WTC11 (cell line): ENCODE measurements at regions not wholly inside any gene's neighbourhood (a gene's known extent, or its start where the extent isn't known, plus 50 kb on each side); places are given as distances from the start of the nearest gene placed in this dataset.

Experiments
- ATAC-seq: fragments of 200-7000 bp; cut with Tn5 transposase; 2 replicates; pipeline ENCODE4 v1.10.0; 2021; ENCODE audit warnings: mild to moderate bottlenecking, moderate library complexity
- CTCF ChIA-PET: fragments of 300-600 bp; sonication (Branson Sonifier 250); formaldehyde crosslinking; loops from one replicate; lab custom pipeline; 2021; ENCODE audit warnings: antibody characterized with exemption; lab: Charles Lee
- POLR2A ChIA-PET: fragments of 350-600 bp; sonication (Branson Sonifier 250); formaldehyde crosslinking; loops from one replicate; lab custom pipeline; 2021; ENCODE audit warnings: antibody characterized with exemption; lab: Charles Lee
- DNase-seq: peaks from one replicate; pipeline ENCODE4 v3.0.0; 2021; ENCODE audit warnings: low spot score
- H3K27ac Mint-ChIP-seq: 2 replicates; pipeline ENCODE4 v1.8.0; 2021; ENCODE audit warnings: mixed read lengths
- H3K27me3 Mint-ChIP-seq: 2 replicates; pipeline ENCODE4 v1.8.0; 2021; ENCODE audit warnings: low read depth, mild to moderate bottlenecking, moderate library complexity, mixed read lengths
- H3K36me3 Mint-ChIP-seq: 2 replicates; pipeline ENCODE4 v1.8.0; 2021; ENCODE audit warnings: mixed read lengths
- H3K4me1 Mint-ChIP-seq: 2 replicates; pipeline ENCODE4 v1.8.0; 2022; ENCODE audit warnings: mixed read lengths
- H3K4me3 Mint-ChIP-seq: 2 replicates; pipeline ENCODE4 v1.8.0; 2021; ENCODE audit warnings: mild to moderate bottlenecking, moderate library complexity, mixed read lengths
- H3K9me3 Mint-ChIP-seq: 2 replicates; pipeline ENCODE4 v1.8.0; 2021; ENCODE audit warnings: mixed read lengths
- ARID4B ChIP-seq: sonication (generic); formaldehyde crosslinking; IDR thresholded peaks from 2 replicates; pipeline ENCODE4 v1.8.0; 2023; ENCODE audit warnings: missing genetic modification reagents, mild to moderate bottlenecking, borderline replicate concordance
- ATF1 ChIP-seq: sonication (generic); formaldehyde crosslinking; IDR thresholded peaks from 2 replicates; pipeline ENCODE4 v1.8.1; 2023; ENCODE audit warnings: mild to moderate bottlenecking, moderate library complexity, missing genetic modification reagents
- CREM ChIP-seq: sonication (generic); formaldehyde crosslinking; IDR thresholded peaks from 2 replicates; pipeline ENCODE4 v1.8.1; 2022; ENCODE audit warnings: mild to moderate bottlenecking, missing genetic modification reagents, moderate library complexity
- CTCF ChIP-seq: fragments of 200-600 bp; IDR thresholded peaks from 2 replicates; pipeline ENCODE4 v1.8.0; 2022; ENCODE audit warnings: antibody characterized with exemption
- EMX1 ChIP-seq: fragments of 250-450 bp; sonication (Bioruptor Pico); IDR thresholded peaks from 2 replicates; pipeline ENCODE4 v1.8.0; 2021; ENCODE audit warnings: mild to moderate bottlenecking
- ETV6 ChIP-seq: sonication (generic); formaldehyde crosslinking; IDR thresholded peaks from 2 replicates; pipeline ENCODE4 v1.8.1; 2022; ENCODE audit warnings: mild to moderate bottlenecking, missing genetic modification reagents
- FOXJ3 ChIP-seq: sonication (generic); formaldehyde crosslinking; IDR thresholded peaks from 2 replicates; pipeline ENCODE4 v1.9.0; 2021; ENCODE audit warnings: missing genetic modification reagents, mild to moderate bottlenecking, borderline replicate concordance
- GABPB1 ChIP-seq: sonication (generic); formaldehyde crosslinking; IDR thresholded peaks from 2 replicates; pipeline ENCODE4 v1.8.1; 2023; ENCODE audit warnings: mild to moderate bottlenecking, missing genetic modification reagents
- GTF2I ChIP-seq: fragments of 250-450 bp; sonication (Bioruptor Pico); conservative IDR thresholded peaks from 2 replicates; pipeline ENCODE4 v1.4.0; 2021; ENCODE audit warnings: mild to moderate bottlenecking
- IRF1 ChIP-seq: sonication (generic); formaldehyde crosslinking; IDR thresholded peaks from 2 replicates; pipeline ENCODE4 v1.8.0; 2023; ENCODE audit warnings: missing genetic modification reagents
- MYBL2 ChIP-seq: sonication (generic); formaldehyde crosslinking; IDR thresholded peaks from 2 replicates; pipeline ENCODE4 v1.8.1; 2023; ENCODE audit warnings: mild to moderate bottlenecking, moderate library complexity, missing genetic modification reagents
- NR3C1 ChIP-seq: sonication (generic); formaldehyde crosslinking; conservative IDR thresholded peaks from 2 replicates; pipeline ENCODE4 v1.8.1; 2023; ENCODE audit warnings: low read depth, mild to moderate bottlenecking, missing genetic modification reagents
- SMAD4 ChIP-seq: sonication (generic); formaldehyde crosslinking; IDR thresholded peaks from 2 replicates; pipeline ENCODE4 v1.8.0; 2022; ENCODE audit warnings: mild to moderate bottlenecking, missing genetic modification reagents
- TCF7 ChIP-seq: sonication (generic); formaldehyde crosslinking; IDR thresholded peaks from 2 replicates; pipeline ENCODE4 v1.8.0; 2022; ENCODE audit warnings: mild to moderate bottlenecking, low read depth, missing genetic modification reagents, moderate library complexity
- TEAD4 ChIP-seq: sonication (generic); formaldehyde crosslinking; IDR thresholded peaks from 2 replicates; pipeline ENCODE4 v1.8.0; 2022; ENCODE audit warnings: mild to moderate bottlenecking, missing genetic modification reagents
- TP53 ChIP-seq: sonication (generic); formaldehyde crosslinking; IDR thresholded peaks from 2 replicates; pipeline ENCODE4 v1.8.1; 2023; ENCODE audit warnings: mild to moderate bottlenecking, missing genetic modification reagents
- ZNF121 ChIP-seq: sonication (generic); formaldehyde crosslinking; IDR thresholded peaks from 2 replicates; pipeline ENCODE4 v1.8.0; 2023; ENCODE audit warnings: missing genetic modification reagents
- ZNF138 ChIP-seq: sonication (generic); formaldehyde crosslinking; conservative IDR thresholded peaks from 2 replicates; pipeline ENCODE4 v1.8.1; 2022; ENCODE audit warnings: mild to moderate bottlenecking, moderate library complexity, missing genetic modification reagents
- ZNF317 ChIP-seq: sonication (generic); formaldehyde crosslinking; IDR thresholded peaks from 2 replicates; pipeline ENCODE4 v1.8.1; 2023; ENCODE audit warnings: low read depth, mild to moderate bottlenecking, moderate library complexity, missing genetic modification reagents, borderline replicate concordance
- ZNF416 ChIP-seq: fragments of 250-450 bp; sonication (Bioruptor Pico); IDR thresholded peaks from 2 replicates; pipeline ENCODE4 v1.9.0; 2021; ENCODE audit warnings: mild to moderate bottlenecking, inconsistent platforms
- ZNF423 ChIP-seq: fragments of 250-450 bp; sonication (Bioruptor Pico); IDR thresholded peaks from 2 replicates; pipeline ENCODE4 v2.1.2; 2022; ENCODE audit warnings: mild to moderate bottlenecking, moderate library complexity
- ZNF425 ChIP-seq: fragments of 250-450 bp; sonication (Bioruptor Pico); conservative IDR thresholded peaks from 2 replicates; pipeline ENCODE4 v1.9.0; 2021; ENCODE audit warnings: mild to moderate bottlenecking
- ZNF512 ChIP-seq: sonication (generic); formaldehyde crosslinking; IDR thresholded peaks from 2 replicates; pipeline ENCODE4 v1.8.1; 2022; ENCODE audit warnings: missing genetic modification reagents, borderline replicate concordance
- TF ChIP-seq, protein P1 (sequence below): sonication (generic); formaldehyde crosslinking; IDR thresholded peaks from 2 replicates; pipeline ENCODE4 v1.8.0; 2022; ENCODE audit warnings: mild to moderate bottlenecking, missing genetic modification reagents
- TF ChIP-seq, protein P2 (sequence below): fragments of 250-450 bp; sonication (Bioruptor Pico); IDR thresholded peaks from 2 replicates; pipeline ENCODE4 v1.9.0; 2021; ENCODE audit warnings: moderate library complexity, mild to moderate bottlenecking, inconsistent platforms, borderline replicate concordance

DNA sequence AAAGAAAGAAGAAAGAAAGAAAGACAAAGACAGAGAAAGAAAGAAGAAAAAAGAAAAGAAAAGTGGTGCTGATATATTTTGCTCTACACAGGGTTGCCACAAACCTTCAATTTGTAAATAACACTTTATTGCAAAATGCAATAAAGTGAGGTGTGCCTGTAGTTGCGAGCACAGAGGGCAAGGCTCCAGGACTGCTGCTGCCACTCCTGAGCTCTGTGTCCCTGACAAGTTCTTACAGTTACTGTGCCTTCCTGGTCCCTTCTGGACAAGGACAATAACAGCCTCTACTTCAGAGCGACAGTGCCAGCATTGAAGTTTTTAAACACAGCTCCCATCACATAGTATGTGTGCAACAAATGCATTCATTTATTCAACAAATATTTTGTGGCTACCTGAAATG is 148.1 kb downstream of the AXIN2 start:
- H3K4me1 Mint-ChIP-seq: no peaks in the 10 kb centered on the region
- ChIA-PET POLR2A (no interaction called here), CTCF (interaction anchor here (1.4 kb wide), 1 partner anchor 182 kb away, joined by 4 read pairs; no protein-coding TSS in a partner anchor)
- no peak for ATAC-seq
- H3K27ac Mint-ChIP-seq: no peak overlapping the region
- H3K9me3 Mint-ChIP-seq: peaks cover 38% of the 10 kb centered on the region
- TF ChIP-seq, protein P1, sequence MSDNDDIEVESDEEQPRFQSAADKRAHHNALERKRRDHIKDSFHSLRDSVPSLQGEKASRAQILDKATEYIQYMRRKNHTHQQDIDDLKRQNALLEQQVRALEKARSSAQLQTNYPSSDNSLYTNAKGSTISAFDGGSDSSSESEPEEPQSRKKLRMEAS (CRISPR knock-in tag): no peak
- TF ChIP-seq ARID4B (CRISPR knock-in tag): no peak
- TF ChIP-seq TEAD4 (CRISPR knock-in tag): no peak
- TF ChIP-seq EMX1 (CRISPR knock-in tag): no peak
- TF ChIP-seq FOXJ3 (CRISPR knock-in tag): no peak
- no peak for TF ChIP-seq ZNF512 (CRISPR knock-in tag)
- no peak for TF ChIP-seq TCF7 (CRISPR knock-in tag)
- TF ChIP-seq TP53 (CRISPR knock-in tag): no peak
- TF ChIP-seq ETV6: no peak
- TF ChIP-seq, all 79 proteins: peak for 0
- no peak overlapping the region for H3K4me3 Mint-ChIP-seq
- H3K27me3 Mint-ChIP-seq: no peaks in the 10 kb centered on the region
- no peak for DNase-seq
- no peaks in the 10 kb centered on the region for H3K36me3 Mint-ChIP-seq

GRCh38 chr17:65409381-65409780 is 152.1 kb downstream of the AXIN2 start:
- no peak for ATAC-seq
- ChIA-PET POLR2A (no interaction called here), CTCF (no interaction called here)
- Mint-ChIP-seq H3K27me3 (no peaks in the 10 kb centered on the region), H3K36me3 (no peaks in the 10 kb centered on the region), H3K27ac (no peak overlapping the region), H3K9me3 (peaks cover 21% of the 10 kb centered on the region), H3K4me3 (no peak overlapping the region), H3K4me1 (no peaks in the 10 kb centered on the region)
- no peak for DNase-seq
- TF ChIP-seq MYBL2 (CRISPR knock-in tag): no peak
- no peak for TF ChIP-seq NR3C1 (CRISPR knock-in tag)
- no peak for TF ChIP-seq ATF1 (CRISPR knock-in tag)
- no peak for TF ChIP-seq IRF1 (CRISPR knock-in tag)
- TF ChIP-seq GTF2I (CRISPR knock-in tag): no peak
- no peak for TF ChIP-seq SMAD4
- TF ChIP-seq ZNF416 (CRISPR knock-in tag): no peak
- no peak for TF ChIP-seq ZNF425
- TF ChIP-seq, protein P2, sequence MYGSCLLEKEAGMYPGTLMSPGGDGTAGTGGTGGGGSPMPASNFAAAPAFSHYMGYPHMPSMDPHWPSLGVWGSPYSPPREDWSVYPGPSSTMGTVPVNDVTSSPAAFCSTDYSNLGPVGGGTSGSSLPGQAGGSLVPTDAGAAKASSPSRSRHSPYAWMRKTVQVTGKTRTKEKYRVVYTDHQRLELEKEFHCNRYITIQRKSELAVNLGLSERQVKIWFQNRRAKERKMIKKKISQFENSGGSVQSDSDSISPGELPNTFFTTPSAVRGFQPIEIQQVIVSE (CRISPR knock-in tag): no peak
- no peak for TF ChIP-seq ZNF138 (CRISPR knock-in tag)
- TF ChIP-seq CTCF: no peak
- no peak for TF ChIP-seq ZNF121
- no peak for TF ChIP-seq ZNF317 (CRISPR knock-in tag)
- no peak for TF ChIP-seq CREM
- no peak for TF ChIP-seq GABPB1
- no peak for TF ChIP-seq ZNF423
